MM.1S (cell line): ENCODE measurements at regions not wholly inside any gene's neighbourhood (a gene's known extent, or its start where the extent isn't known, plus 50 kb on each side); places are given as distances from the start of the nearest gene placed in this dataset.

Source experiments
- DNase-seq: peaks from one replicate; pipeline ENCODE4 v3.0.0-alpha.2; 2015
- H2AFZ ChIP-seq: fragments of 300-600 bp; sonication (generic); 2 replicates; pipeline ENCODE4 v1.6.0; 2016; ENCODE audit warnings: antibody characterized with exemption, low read length
- H3F3A ChIP-seq: fragments of 300-600 bp; sonication (generic); 2 replicates; pipeline ENCODE4 v1.6.1; 2016; ENCODE audit warnings: mild to moderate bottlenecking, antibody characterized with exemption, low read length, moderate library complexity, mixed read lengths; ENCODE audit not compliant: insufficient read depth
- H3K27ac ChIP-seq: fragments of 300-600 bp; sonication (generic); 2 replicates; pipeline ENCODE4 v1.5.1; 2016; ENCODE audit warnings: mild to moderate bottlenecking, low read length
- H3K27me3 ChIP-seq: fragments of 300-600 bp; sonication (generic); replicated peaks from 2 replicates; pipeline ENCODE4 v1.6.0; 2016; ENCODE audit warnings: low read length; ENCODE audit not compliant: insufficient read depth
- H3K36me3 ChIP-seq: fragments of 300-600 bp; sonication (generic); replicated peaks from 2 replicates; pipeline ENCODE4 v1.6.1; 2016; ENCODE audit warnings: mild to moderate bottlenecking, low read length, mixed read lengths; ENCODE audit not compliant: insufficient read depth
- H3K4me1 ChIP-seq: fragments of 300-600 bp; sonication (generic); 2 replicates; pipeline ENCODE4 v1.6.1; 2016; ENCODE audit warnings: low read length, mixed read lengths
- H3K4me2 ChIP-seq: fragments of 300-600 bp; sonication (generic); 2 replicates; pipeline ENCODE4 v1.6.0; 2016; ENCODE audit warnings: low read depth, low read length
- H3K4me3 ChIP-seq: fragments of 300-600 bp; sonication (generic); 2 replicates; pipeline ENCODE4 v1.5.1; 2016; ENCODE audit warnings: low read length, mixed read lengths
- H3K79me2 ChIP-seq: fragments of 300-600 bp; sonication (generic); 2 replicates; pipeline ENCODE4 v1.6.1; 2016; ENCODE audit warnings: mixed run types, low read length, mixed read lengths
- H3K9ac ChIP-seq: fragments of 300-600 bp; sonication (generic); 2 replicates; pipeline ENCODE4 v1.6.1; 2016; ENCODE audit warnings: low read length, mixed read lengths
- H3K9me2 ChIP-seq: fragments of 300-600 bp; sonication (generic); replicated peaks from 2 replicates; pipeline ENCODE4 v1.6.1; 2016; ENCODE audit warnings: mild to moderate bottlenecking, low read length, mixed read lengths; ENCODE audit not compliant: insufficient read depth
- H3K9me3 ChIP-seq: fragments of 300-600 bp; sonication (generic); replicated peaks from 2 replicates; pipeline ENCODE4 v1.6.1; 2016; ENCODE audit warnings: mild to moderate bottlenecking, low read length, mixed read lengths; ENCODE audit not compliant: insufficient read depth
- H4K20me1 ChIP-seq: fragments of 300-600 bp; sonication (generic); 2 replicates; pipeline ENCODE4 v1.6.1; 2016; ENCODE audit warnings: mild to moderate bottlenecking, low read length, moderate library complexity, mixed read lengths; ENCODE audit not compliant: insufficient read depth
- CTCF ChIP-seq: fragments of 300-600 bp; sonication (generic); IDR thresholded peaks from 2 replicates; pipeline ENCODE4 v1.5.1; 2016; ENCODE audit warnings: antibody characterized with exemption, low read length, mixed read lengths
- EZH2 ChIP-seq: fragments of 300-600 bp; sonication (generic); optimal IDR thresholded peaks from 2 replicates; pipeline ENCODE3; 2017; ENCODE audit warnings: low read depth, mild to moderate bottlenecking, antibody characterized with exemption, low read length, mixed read lengths
- EZH2phosphoT487 ChIP-seq: fragments of 300-600 bp; sonication (generic); IDR thresholded peaks from 2 replicates; pipeline ENCODE4 v1.6.1; 2018; ENCODE audit warnings: antibody characterized with exemption, low read length

DNA sequence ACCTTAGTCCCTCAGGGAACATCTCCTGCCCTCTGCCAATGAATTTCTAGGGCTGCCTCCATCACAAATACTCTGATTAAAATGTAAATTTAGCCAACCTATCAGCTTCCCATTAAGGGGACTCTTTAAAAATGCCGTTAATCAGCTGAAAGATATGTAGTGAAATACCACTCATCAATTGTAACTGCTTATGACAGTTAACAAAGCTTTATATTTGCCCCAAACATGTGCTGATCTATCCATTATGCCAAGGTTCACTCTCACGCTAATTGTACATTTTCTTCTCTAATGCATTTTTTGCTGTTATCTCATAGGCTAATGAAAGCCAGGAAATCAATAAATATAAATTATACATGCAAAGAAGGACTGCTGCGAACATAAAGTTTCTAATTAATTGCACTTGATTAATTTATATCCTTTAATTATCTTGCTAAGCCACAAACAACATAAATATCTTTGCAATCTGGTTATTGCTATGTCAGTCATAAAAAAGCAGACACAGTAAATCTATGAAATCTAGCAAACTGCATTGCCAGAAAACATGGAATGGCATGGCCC lies 601.4 kb upstream of the SALL1 start:
- no peak overlapping the region for H3K9ac ChIP-seq
- no peaks in the 10 kb centered on the region for H3K4me1 ChIP-seq
- no peaks in the 10 kb centered on the region for H3K36me3 ChIP-seq
- H3K27me3 ChIP-seq: no peaks in the 10 kb centered on the region
- DNase-seq: no peak
- no peak overlapping the region for H3K27ac ChIP-seq
- H3K9me2 ChIP-seq: no peaks in the 10 kb centered on the region
- H3F3A ChIP-seq: no peaks in the 10 kb centered on the region
- H2AFZ ChIP-seq: no peak overlapping the region
- H3K4me3 ChIP-seq: no peak overlapping the region
- no peak overlapping the region for H3K4me2 ChIP-seq
- no peaks in the 10 kb centered on the region for H3K9me3 ChIP-seq
- TF ChIP-seq EZH2phosphoT487 (no peak), EZH2 (no peak), CTCF (no peak)
- H3K79me2 ChIP-seq: no peaks in the 10 kb centered on the region
- H4K20me1 ChIP-seq: no peaks in the 10 kb centered on the region

DNA sequence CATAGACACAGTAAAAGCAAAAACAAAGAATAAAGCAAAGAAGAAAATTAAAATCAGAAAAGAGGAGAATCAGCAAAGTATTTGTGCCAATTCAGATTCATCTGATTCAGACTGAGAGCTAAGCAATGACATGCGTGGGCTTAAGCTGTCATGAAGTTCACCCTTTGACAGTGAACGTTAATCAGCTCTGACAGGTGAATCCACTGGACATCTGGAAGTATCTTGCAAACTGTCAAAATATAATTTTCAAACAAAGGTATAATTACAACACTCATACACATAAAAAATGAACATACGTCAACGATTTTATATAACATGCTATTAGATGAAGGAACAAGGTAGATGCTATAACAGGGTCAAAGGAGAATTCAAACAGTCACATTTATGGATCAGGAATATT lies 596.3 kb upstream of the SALL1 start:
- no peaks in the 10 kb centered on the region for H3K79me2 ChIP-seq
- no peaks in the 10 kb centered on the region for H3K4me1 ChIP-seq
- TF ChIP-seq EZH2 (no peak), CTCF (no peak), EZH2phosphoT487 (no peak)
- H3K9ac ChIP-seq: no peak overlapping the region
- H2AFZ ChIP-seq: no peak overlapping the region
- DNase-seq: no peak
- H3K9me2 ChIP-seq: no peaks in the 10 kb centered on the region
- H3K4me3 ChIP-seq: no peak overlapping the region
- H3K36me3 ChIP-seq: no peaks in the 10 kb centered on the region
- H3F3A ChIP-seq: no peaks in the 10 kb centered on the region
- no peak overlapping the region for H3K27ac ChIP-seq
- no peaks in the 10 kb centered on the region for H3K9me3 ChIP-seq
- no peaks in the 10 kb centered on the region for H3K27me3 ChIP-seq
- no peak overlapping the region for H3K4me2 ChIP-seq
- no peaks in the 10 kb centered on the region for H4K20me1 ChIP-seq

GRCh38 chr16:51734220-51734619 lies 583.1 kb upstream of the SALL1 start:
- Histone ChIP-seq H3K9ac (no peak overlapping the region), H3K9me2 (no peaks in the 10 kb centered on the region), H3K27ac (no peak overlapping the region), H3K4me1 (no peaks in the 10 kb centered on the region), H3K4me3 (no peak overlapping the region), H3K4me2 (no peak overlapping the region), H2AFZ (no peak overlapping the region), H3K36me3 (no peaks in the 10 kb centered on the region), H3F3A (no peaks in the 10 kb centered on the region), H4K20me1 (no peaks in the 10 kb centered on the region), H3K27me3 (no peaks in the 10 kb centered on the region), H3K79me2 (no peaks in the 10 kb centered on the region), H3K9me3 (no peaks in the 10 kb centered on the region)
- DNase-seq: no peak
- TF ChIP-seq CTCF: no peak
- no peak for TF ChIP-seq EZH2phosphoT487
- TF ChIP-seq EZH2: no peak
